Pancreas (tissue), 10 donors: ENCODE measurements at regions not wholly inside any gene's neighbourhood (a gene's known extent, or its start where the extent isn't known, plus 50 kb on each side); places are given as distances from the start of the nearest gene placed in this dataset.
A peak's percentile ranks its signal among the peaks of the same experiment; 100 is the strongest.
"Not testable (repeated sequence)": the region's sequence is repeated elsewhere in the genome, so short reads cannot be mapped to it uniquely, and the experiment has no call there.

Experiments
- ATAC-seq, 4 donors: fragments of 200-7000 bp; cut with Tn5 transposase; one replicate each; pipeline versions ENCODE4 v1.8.0 to v1.9.1; 2020; ENCODE audit warnings: mild to moderate bottlenecking in 4 of 4, moderate library complexity in 4 of 4
- DNase-seq, 6 donors: peaks; one replicate each; pipeline ENCODE4 v3.0.0-alpha.2; 2020
- FAIRE-seq: peaks from 2 replicates; lab custom pipeline; 2012; peaks lifted over from hg19 to GRCh38; lab: Jason Lieb, UNC
- H3K27ac ChIP-seq, 4 donors: fragments of 200-600 bp; sonication (generic); 1 replicate in 3 of 4; 2 replicates in 1 of 4; pipeline versions ENCODE4 v1.5.0 to v1.8.0; 2020
- H3K27me3 ChIP-seq, 4 donors: fragments of 200-600 bp; one replicate each; pipeline ENCODE4 v1.8.0; 2021
- H3K36me3 ChIP-seq, 3 donors: fragments of 200-600 bp; sonication (generic) in 1 of 3; one replicate each; pipeline versions ENCODE4 v1.5.0 to v1.8.0; 2020 to 2021
- H3K4me1 ChIP-seq, 3 donors: fragments of 200-600 bp; one replicate each; pipeline ENCODE4 v1.8.0; 2021
- H3K4me3 ChIP-seq, 4 donors: fragments of 200-600 bp; sonication (generic) in 2 of 4; one replicate each; pipeline versions ENCODE4 v1.5.0 to v1.8.0; 2020 to 2021
- H3K9me3 ChIP-seq, 4 donors: fragments of 200-600 bp; one replicate each; pipeline ENCODE4 v1.8.0; 2021
- CTCF ChIP-seq, 4 donors: fragments of 200-600 bp; sonication (generic) in 3 of 4; IDR thresholded peaks; one replicate each; pipeline versions ENCODE4 v1.5.0 to v1.8.0; 2021; ENCODE audit warnings: antibody characterized with exemption in 4 of 4
- WGBS, 2 donors: extraction: QIAGEN DNeasy Blood & Tissue Kit; methylation state at CpG; one replicate each; pipeline ENCODE4 v1.1.7; 2013; 5-methylcytosine and 5-hydroxymethylcytosine counted together
- intact Hi-C, 3 donors: fragments of 100-400 bp; cut with DNase I; formaldehyde crosslinking; loops; one replicate each; pipeline versions ENCODE4 v1.11.1 to v1.14.2; 2022
- donor health status: healthy with polysubstance abuse.
- donor health status: DM: no; HTN: no; CAD: no; lungs with moderate emphysema.
- donor health status: DM: no; HTN: no; CAD: no.
- donor health status: control.
- donor health status: control.
- donor health status: Bipolar disorder and iron deficiency.
- donor health status: DM: yes; HTN: yes; CAD: no.
- donor health status: DM: no; HTN: no; CAD: no.
- donor health status: DM: no; HTN: no; CAD: no.
- donor health status: DM: yes; HTN: yes; CAD: no.

GRCh38 chr11:106551744-106552673 is 466.3 kb downstream of the GUCY1A2 start:
- no peak for TF ChIP-seq CTCF (IDR thresholded peaks at IDR 0.05)
- Histone ChIP-seq H3K9me3 (no peaks in the 10 kb centered on the region), H3K27me3 (no peaks in the 10 kb centered on the region), H3K4me3 (no peak overlapping the region), H3K36me3 (no peaks in the 10 kb centered on the region), H3K4me1 (no peaks in the 10 kb centered on the region), H3K27ac (no peak overlapping the region)
- WGBS, 2 donors, result 88 to 93% methylated on average over 13 of the region's 13 CpGs
- intact Hi-C loops, result no loop called here
- FAIRE-seq (no peak), ATAC-seq (no peak), DNase-seq (peak in 1 of 6 donors; percentile 42)

GRCh38 chr11:106552694-106553203 is 465.5 kb downstream of the GUCY1A2 start:
- H3K4me1 ChIP-seq, result no peaks in the 10 kb centered on the region
- FAIRE-seq (no peak), ATAC-seq (no peak), DNase-seq (no peak)
- WGBS, 2 donors, result 93 to 98% methylated on average over 6 of the region's 6 CpGs
- H3K27ac ChIP-seq, result no peak overlapping the region
- H3K9me3 ChIP-seq, result no peaks in the 10 kb centered on the region
- intact Hi-C loops, result no loop called here
- H3K4me3 ChIP-seq, result no peak overlapping the region
- no peaks in the 10 kb centered on the region for H3K36me3 ChIP-seq
- no peaks in the 10 kb centered on the region for H3K27me3 ChIP-seq
- TF ChIP-seq CTCF (IDR thresholded peaks at IDR 0.05), result no peak

GRCh38 chr11:106553304-106553703 is 465.0 kb downstream of the GUCY1A2 start:
- no peaks in the 10 kb centered on the region for H3K9me3 ChIP-seq
- H3K27me3 ChIP-seq, result no peaks in the 10 kb centered on the region
- H3K4me1 ChIP-seq, result no peaks in the 10 kb centered on the region
- WGBS, 2 donors, result 93 to 95% methylated on average over 6 of the region's 6 CpGs
- H3K4me3 ChIP-seq, result no peak overlapping the region
- FAIRE-seq, result no peak
- TF ChIP-seq CTCF (IDR thresholded peaks at IDR 0.05), result no peak
- intact Hi-C loops, result no loop called here
- ATAC-seq, result no peak
- DNase-seq, result peak in 2 of 6 donors; percentile 32 to 37
- no peak overlapping the region for H3K27ac ChIP-seq
- H3K36me3 ChIP-seq, result no peaks in the 10 kb centered on the region

- H3K4me3 ChIP-seq, DNase-seq, intact Hi-C loops, ATAC-seq, FAIRE-seq, H3K27me3 ChIP-seq, H3K9me3 ChIP-seq, H3K4me1 ChIP-seq, H3K36me3 ChIP-seq, H3K27ac ChIP-seq: not testable (repeated sequence)
- 92 to 97% methylated on average over 13 of the region's 13 CpGs for WGBS, 2 donors
Measured at GRCh38 chr11:106555566-106556250, 462.6 kb downstream of the GUCY1A2 start.

GRCh38 chr11:106565326-106565725 is 452.9 kb downstream of the GUCY1A2 start:
- Histone ChIP-seq H3K36me3 (no peaks in the 10 kb centered on the region), H3K27ac (no peak overlapping the region), H3K27me3 (no peaks in the 10 kb centered on the region), H3K9me3 (no peaks in the 10 kb centered on the region), H3K4me1 (no peaks in the 10 kb centered on the region), H3K4me3 (no peak overlapping the region)
- no peak for TF ChIP-seq CTCF (IDR thresholded peaks at IDR 0.05)
- FAIRE-seq (no peak), DNase-seq (no peak), ATAC-seq (no peak)
- 86 to 88% methylated on average over 2 of the region's 2 CpGs for WGBS, 2 donors
- intact Hi-C loops, result no loop called here
